GM12878 (cell line): ENCODE measurements at regions not wholly inside any gene's neighbourhood (a gene's known extent, or its start where the extent isn't known, plus 50 kb on each side); places are given as distances from the start of the nearest gene placed in this dataset.

Source experiments
- BCL11A ChIP-seq: IDR thresholded peaks from 2 replicates; pipeline ENCODE4 v1.6.1; 2011; ENCODE audit warnings: low read depth, low read length
- CBFB ChIP-seq: IDR thresholded peaks from 2 replicates; pipeline ENCODE4 v1.6.1; 2016; ENCODE audit warnings: antibody characterized with exemption, low read depth
- CBX3 ChIP-seq: fragments of 200-600 bp; sonication (generic); IDR thresholded peaks from 2 replicates; pipeline ENCODE4 v1.6.1; 2016; ENCODE audit warnings: low read depth, borderline replicate concordance
- CEBPB ChIP-seq, 2 experiments: fragments of 150-350 bp in 1 of 2; IDR thresholded peaks; 2 replicates each; pipeline ENCODE4 v1.6.1; 2012 to 2014; ENCODE audit warnings: low read depth in 2 of 2, low read length in 2 of 2, borderline replicate concordance in 1 of 2, inconsistent platforms in 1 of 2
- CTCF ChIP-seq, 3 experiments: IDR thresholded peaks in 2 of 3; conservative IDR thresholded peaks in 1 of 3; 2 replicates each; pipeline ENCODE4 v1.5.1; 2011; ENCODE audit warnings: low read depth in 3 of 3, low read length in 3 of 3, mild to moderate bottlenecking in 3 of 3, control low read depth in 2 of 3, moderate library complexity in 2 of 3, inconsistent platforms in 1 of 3, mixed read lengths in 1 of 3; ENCODE audit not compliant: control insufficient read depth in 2 of 3, insufficient read depth in 1 of 3; ENCODE audit errors: extremely low read depth in 1 of 3
- EED ChIP-seq: sonication (generic); IDR thresholded peaks from 2 replicates; pipeline ENCODE4 v1.6.1; 2016; ENCODE audit warnings: antibody characterized with exemption, low read depth
- EZH2 ChIP-seq: IDR thresholded peaks from 2 replicates; pipeline ENCODE4 v1.6.1; 2012; ENCODE audit warnings: low read depth, mild to moderate bottlenecking, control low read depth, inconsistent platforms, low read length, borderline replicate concordance; ENCODE audit not compliant: control insufficient read depth
- POLR2A ChIP-seq: IDR thresholded peaks from 2 replicates; pipeline ENCODE4 v1.6.1; 2011; ENCODE audit warnings: low read depth, mild to moderate bottlenecking, low read length
- POLR2AphosphoS5 ChIP-seq: IDR thresholded peaks from 2 replicates; pipeline ENCODE4 v1.6.1; 2011; ENCODE audit warnings: mild to moderate bottlenecking, low read length, inconsistent platforms
- RAD21 ChIP-seq: IDR thresholded peaks from 2 replicates; pipeline ENCODE4 v1.6.1; 2011; ENCODE audit warnings: mild to moderate bottlenecking, low read depth, low read length, moderate library complexity; ENCODE audit not compliant: insufficient read depth
- RAD51 ChIP-seq: fragments of 450-650 bp; IDR thresholded peaks from 2 replicates; pipeline ENCODE4 v1.6.1; 2016; ENCODE audit warnings: moderate library complexity, mild to moderate bottlenecking, inconsistent platforms
- RCOR1 ChIP-seq: conservative IDR thresholded peaks from 2 replicates; pipeline ENCODE4 v1.6.1; 2012; ENCODE audit warnings: low read depth, low read length, improper control_type of control experiment
- RFX5 ChIP-seq: IDR thresholded peaks from 2 replicates; pipeline ENCODE4 v1.6.1; 2011; ENCODE audit warnings: low read depth, low read length, improper control_type of control experiment
- USF1 ChIP-seq: IDR thresholded peaks from 2 replicates; pipeline ENCODE4 v1.6.1; 2011; ENCODE audit warnings: borderline replicate concordance, low read depth, mild to moderate bottlenecking, moderate library complexity, mixed read lengths, low read length; ENCODE audit not compliant: insufficient read depth; ENCODE audit errors: extremely low read length

GRCh38 chr4:133623847-133624246, 474.8 kb downstream of the PCDH10 start:
- TF ChIP-seq CTCF (IDR thresholded peaks at IDR 0.05 in 2 of 3, conservative IDR thresholded peaks at IDR 0.05 in 1 of 3; ENCODE audit: control insufficient read depth in 2 of 3, extremely low read depth in 1 of 3, insufficient read depth in 1 of 3, low read depth in 3 of 3, low read length in 3 of 3), result no peak
- TF ChIP-seq USF1, result no peak
- no peak for TF ChIP-seq BCL11A
- TF ChIP-seq POLR2A, result no peak
- no peak for TF ChIP-seq RAD21
- no peak for TF ChIP-seq CEBPB (IDR thresholded peaks at IDR 0.05; ENCODE audit: borderline replicate concordance in 1 of 2, low read depth in 2 of 2, low read length in 2 of 2)
- TF ChIP-seq RFX5, result no peak
- TF ChIP-seq CBFB, result no peak
- no peak for TF ChIP-seq CBX3
- TF ChIP-seq EED, result no peak
- TF ChIP-seq RAD51, result no peak
- TF ChIP-seq POLR2AphosphoS5, result no peak
- no peak for TF ChIP-seq EZH2
- no peak for TF ChIP-seq RCOR1
